Vagina (tissue), 2 donors: ENCODE measurements at regions not wholly inside any gene's neighbourhood (a gene's known extent, or its start where the extent isn't known, plus 50 kb on each side); places are given as distances from the start of the nearest gene placed in this dataset.

Experiments used
- CTCF ChIP-seq, 3 experiments: fragments of 450-650 bp in 2 of 3; fragments of 200-600 bp in 1 of 3; sonication (generic) in 1 of 3; IDR thresholded peaks; one replicate each; pipeline ENCODE4 v1.5.1; 2017 to 2019; ENCODE audit warnings: antibody characterized with exemption in 3 of 3, mild to moderate bottlenecking in 2 of 3, moderate library complexity in 2 of 3
- POLR2A ChIP-seq, 2 donors: fragments of 450-650 bp; IDR thresholded peaks; one replicate each; pipeline ENCODE4 v1.6.1; 2017; ENCODE audit warnings: antibody characterized with exemption in 2 of 2, mild to moderate bottlenecking in 2 of 2, moderate library complexity in 2 of 2
- POLR2AphosphoS5 ChIP-seq, 2 donors: sonication (generic); formaldehyde crosslinking; IDR thresholded peaks; one replicate each; pipeline ENCODE4 v1.9.0; 2017; ENCODE audit warnings: antibody characterized with exemption in 2 of 2, mild to moderate bottlenecking in 2 of 2, low read depth in 1 of 2; ENCODE audit not compliant: insufficient read depth in 1 of 2

- TF ChIP-seq CTCF (IDR thresholded peaks at IDR 0.05) (no peak), POLR2A (IDR thresholded peaks at IDR 0.05) (no peak), POLR2AphosphoS5 (IDR thresholded peaks at IDR 0.05; ENCODE audit: insufficient read depth in 1 of 2, low read depth in 1 of 2) (no peak)
These were observed 157.2 kb upstream of the AFDN start for GRCh38 chr6:167669553-167669849.
